Astrocyte of the spinal cord (primary cell): ENCODE measurements at regions not wholly inside any gene's neighbourhood (a gene's known extent, or its start where the extent isn't known, plus 50 kb on each side); places are given as distances from the start of the nearest gene placed in this dataset.

Experiments
- DNase-seq: peaks from one replicate; pipeline ENCODE4 v3.0.0; 2011; ENCODE audit warnings: low read depth, low spot score
- H3K4me3 ChIP-seq: 2 replicates; pipeline ENCODE4 v1.5.1; 2011; ENCODE audit warnings: low read depth, mild to moderate bottlenecking, low read length, moderate library complexity
- CTCF ChIP-seq: IDR thresholded peaks from 2 replicates; pipeline ENCODE4 v1.5.1; 2012; ENCODE audit warnings: low read depth, mild to moderate bottlenecking, low read length, inconsistent platforms
- in situ Hi-C: cut with HindIII; loops from 2 replicates; pipeline ENCODE4 v1.10.0; 2017; ENCODE audit warnings: low sequenced_read_pairs

- in situ Hi-C loops: no loop called here
- DNase-seq: no peak
- no peak for TF ChIP-seq CTCF
- H3K4me3 ChIP-seq: no peak overlapping the region
Observed at GRCh38 chr6:12590901-12591300, 125.7 kb upstream of the PHACTR1 start.

- no peak overlapping the region for H3K4me3 ChIP-seq
- TF ChIP-seq CTCF: no peak
- in situ Hi-C loops: no loop called here
- DNase-seq: no peak
Observed at GRCh38 chr6:12592634-12593033, 123.9 kb upstream of the PHACTR1 start.

GRCh38 chr6:12593771-12594529 lies 122.6 kb upstream of the PHACTR1 start:
- no peak for TF ChIP-seq CTCF
- no peak for DNase-seq
- in situ Hi-C loops: no loop called here

GRCh38 chr6:12594530-12594893 lies 122.1 kb upstream of the PHACTR1 start:
- in situ Hi-C loops: no loop called here
- H3K4me3 ChIP-seq: no peak overlapping the region
- TF ChIP-seq CTCF: no peak
- no peak for DNase-seq

More at GRCh38 chr6:12593771-12594529, 122.6 kb upstream of the PHACTR1 start:
- H3K4me3 ChIP-seq: no peak overlapping the region

GRCh38 chr6:12595161-12595811 lies 121.3 kb upstream of the PHACTR1 start:
- in situ Hi-C loops: no loop called here
- no peak for TF ChIP-seq CTCF
- no peak overlapping the region for H3K4me3 ChIP-seq
- DNase-seq: no peak

GRCh38 chr6:12596731-12597130 lies 119.8 kb upstream of the PHACTR1 start:
- no peak overlapping the region for H3K4me3 ChIP-seq
- no peak for DNase-seq
- no peak for TF ChIP-seq CTCF
- in situ Hi-C loops: no loop called here
